ENCODE measurements at regions not wholly inside any gene's neighbourhood (a gene's known extent, or its start where the extent isn't known, plus 50 kb on each side); places are given as distances from the start of the nearest gene placed in this dataset.

DNA sequence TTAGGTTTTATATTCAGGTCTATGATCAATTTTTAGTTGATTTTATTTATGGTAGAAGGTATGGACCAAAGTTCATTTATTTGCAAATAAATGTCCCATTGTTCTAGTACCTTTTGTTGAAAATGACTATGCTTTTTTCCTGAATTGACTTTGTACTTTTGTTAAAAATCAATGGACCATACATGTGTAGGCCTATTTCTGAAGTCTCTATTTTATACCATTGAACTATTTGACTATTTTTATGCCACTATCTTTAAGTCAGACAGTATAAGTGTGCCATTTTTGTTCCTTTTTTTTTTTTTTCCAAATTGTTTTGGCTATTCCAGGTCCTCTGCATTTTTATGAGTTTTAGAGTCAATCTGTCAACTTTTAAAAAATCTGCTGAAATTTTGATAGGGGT lies 73.6 kb upstream of the UGP2 start:
- TF ChIP-seq TAF1 (IDR thresholded peaks at IDR 0.05; ENCODE audit: borderline replicate concordance, low read depth, low read length) = no peak
- TF ChIP-seq ELF1 (IDR thresholded peaks at IDR 0.05) = no peak
- TF ChIP-seq SIN3A (IDR thresholded peaks at IDR 0.05; ENCODE audit: borderline replicate concordance, low read depth, low read length) = no peak
- TF ChIP-seq, protein P1, sequence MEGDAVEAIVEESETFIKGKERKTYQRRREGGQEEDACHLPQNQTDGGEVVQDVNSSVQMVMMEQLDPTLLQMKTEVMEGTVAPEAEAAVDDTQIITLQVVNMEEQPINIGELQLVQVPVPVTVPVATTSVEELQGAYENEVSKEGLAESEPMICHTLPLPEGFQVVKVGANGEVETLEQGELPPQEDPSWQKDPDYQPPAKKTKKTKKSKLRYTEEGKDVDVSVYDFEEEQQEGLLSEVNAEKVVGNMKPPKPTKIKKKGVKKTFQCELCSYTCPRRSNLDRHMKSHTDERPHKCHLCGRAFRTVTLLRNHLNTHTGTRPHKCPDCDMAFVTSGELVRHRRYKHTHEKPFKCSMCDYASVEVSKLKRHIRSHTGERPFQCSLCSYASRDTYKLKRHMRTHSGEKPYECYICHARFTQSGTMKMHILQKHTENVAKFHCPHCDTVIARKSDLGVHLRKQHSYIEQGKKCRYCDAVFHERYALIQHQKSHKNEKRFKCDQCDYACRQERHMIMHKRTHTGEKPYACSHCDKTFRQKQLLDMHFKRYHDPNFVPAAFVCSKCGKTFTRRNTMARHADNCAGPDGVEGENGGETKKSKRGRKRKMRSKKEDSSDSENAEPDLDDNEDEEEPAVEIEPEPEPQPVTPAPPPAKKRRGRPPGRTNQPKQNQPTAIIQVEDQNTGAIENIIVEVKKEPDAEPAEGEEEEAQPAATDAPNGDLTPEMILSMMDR (IDR thresholded peaks at IDR 0.05) = no peak
- TF ChIP-seq, protein P2, sequence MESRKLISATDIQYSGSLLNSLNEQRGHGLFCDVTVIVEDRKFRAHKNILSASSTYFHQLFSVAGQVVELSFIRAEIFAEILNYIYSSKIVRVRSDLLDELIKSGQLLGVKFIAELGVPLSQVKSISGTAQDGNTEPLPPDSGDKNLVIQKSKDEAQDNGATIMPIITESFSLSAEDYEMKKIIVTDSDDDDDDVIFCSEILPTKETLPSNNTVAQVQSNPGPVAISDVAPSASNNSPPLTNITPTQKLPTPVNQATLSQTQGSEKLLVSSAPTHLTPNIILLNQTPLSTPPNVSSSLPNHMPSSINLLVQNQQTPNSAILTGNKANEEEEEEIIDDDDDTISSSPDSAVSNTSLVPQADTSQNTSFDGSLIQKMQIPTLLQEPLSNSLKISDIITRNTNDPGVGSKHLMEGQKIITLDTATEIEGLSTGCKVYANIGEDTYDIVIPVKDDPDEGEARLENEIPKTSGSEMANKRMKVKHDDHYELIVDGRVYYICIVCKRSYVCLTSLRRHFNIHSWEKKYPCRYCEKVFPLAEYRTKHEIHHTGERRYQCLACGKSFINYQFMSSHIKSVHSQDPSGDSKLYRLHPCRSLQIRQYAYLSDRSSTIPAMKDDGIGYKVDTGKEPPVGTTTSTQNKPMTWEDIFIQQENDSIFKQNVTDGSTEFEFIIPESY (IDR thresholded peaks at IDR 0.05; ENCODE audit: borderline replicate concordance, low read depth) = no peak
- TF ChIP-seq, protein P3, sequence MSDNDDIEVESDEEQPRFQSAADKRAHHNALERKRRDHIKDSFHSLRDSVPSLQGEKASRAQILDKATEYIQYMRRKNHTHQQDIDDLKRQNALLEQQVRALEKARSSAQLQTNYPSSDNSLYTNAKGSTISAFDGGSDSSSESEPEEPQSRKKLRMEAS (IDR thresholded peaks at IDR 0.05; ENCODE audit: low read depth) = no peak
- TF ChIP-seq, protein P4, sequence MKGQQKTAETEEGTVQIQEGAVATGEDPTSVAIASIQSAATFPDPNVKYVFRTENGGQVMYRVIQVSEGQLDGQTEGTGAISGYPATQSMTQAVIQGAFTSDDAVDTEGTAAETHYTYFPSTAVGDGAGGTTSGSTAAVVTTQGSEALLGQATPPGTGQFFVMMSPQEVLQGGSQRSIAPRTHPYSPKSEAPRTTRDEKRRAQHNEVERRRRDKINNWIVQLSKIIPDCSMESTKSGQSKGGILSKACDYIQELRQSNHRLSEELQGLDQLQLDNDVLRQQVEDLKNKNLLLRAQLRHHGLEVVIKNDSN (IDR thresholded peaks at IDR 0.05; ENCODE audit: borderline replicate concordance, low read depth) = no peak
- TF ChIP-seq YY1 (IDR thresholded peaks at IDR 0.05; ENCODE audit: low read depth) = no peak
- TF ChIP-seq SMC3 (IDR thresholded peaks at IDR 0.05; ENCODE audit: low read depth, low read length) = no peak
- no peak for TF ChIP-seq GATA2 (CRISPR knock-in tag; IDR thresholded peaks at IDR 0.05)
- TF ChIP-seq RAD21 (IDR thresholded peaks at IDR 0.05; ENCODE audit: low read length) = no peak
- TF ChIP-seq, protein P5, sequence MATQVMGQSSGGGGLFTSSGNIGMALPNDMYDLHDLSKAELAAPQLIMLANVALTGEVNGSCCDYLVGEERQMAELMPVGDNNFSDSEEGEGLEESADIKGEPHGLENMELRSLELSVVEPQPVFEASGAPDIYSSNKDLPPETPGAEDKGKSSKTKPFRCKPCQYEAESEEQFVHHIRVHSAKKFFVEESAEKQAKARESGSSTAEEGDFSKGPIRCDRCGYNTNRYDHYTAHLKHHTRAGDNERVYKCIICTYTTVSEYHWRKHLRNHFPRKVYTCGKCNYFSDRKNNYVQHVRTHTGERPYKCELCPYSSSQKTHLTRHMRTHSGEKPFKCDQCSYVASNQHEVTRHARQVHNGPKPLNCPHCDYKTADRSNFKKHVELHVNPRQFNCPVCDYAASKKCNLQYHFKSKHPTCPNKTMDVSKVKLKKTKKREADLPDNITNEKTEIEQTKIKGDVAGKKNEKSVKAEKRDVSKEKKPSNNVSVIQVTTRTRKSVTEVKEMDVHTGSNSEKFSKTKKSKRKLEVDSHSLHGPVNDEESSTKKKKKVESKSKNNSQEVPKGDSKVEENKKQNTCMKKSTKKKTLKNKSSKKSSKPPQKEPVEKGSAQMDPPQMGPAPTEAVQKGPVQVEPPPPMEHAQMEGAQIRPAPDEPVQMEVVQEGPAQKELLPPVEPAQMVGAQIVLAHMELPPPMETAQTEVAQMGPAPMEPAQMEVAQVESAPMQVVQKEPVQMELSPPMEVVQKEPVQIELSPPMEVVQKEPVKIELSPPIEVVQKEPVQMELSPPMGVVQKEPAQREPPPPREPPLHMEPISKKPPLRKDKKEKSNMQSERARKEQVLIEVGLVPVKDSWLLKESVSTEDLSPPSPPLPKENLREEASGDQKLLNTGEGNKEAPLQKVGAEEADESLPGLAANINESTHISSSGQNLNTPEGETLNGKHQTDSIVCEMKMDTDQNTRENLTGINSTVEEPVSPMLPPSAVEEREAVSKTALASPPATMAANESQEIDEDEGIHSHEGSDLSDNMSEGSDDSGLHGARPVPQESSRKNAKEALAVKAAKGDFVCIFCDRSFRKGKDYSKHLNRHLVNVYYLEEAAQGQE (IDR thresholded peaks at IDR 0.05; ENCODE audit: low read depth, low read length) = no peak
- no peak for TF ChIP-seq FOXM1 (IDR thresholded peaks at IDR 0.05; ENCODE audit: low read depth)

Data from SK-N-SH (cell line).